ENCODE measurements at regions not wholly inside any gene's neighbourhood (a gene's known extent, or its start where the extent isn't known, plus 50 kb on each side); places are given as distances from the start of the nearest gene placed in this dataset.
A peak's percentile ranks its signal among the peaks of the same experiment; 100 is the strongest.

- no peak for TF ChIP-seq ZBTB40 (IDR thresholded peaks at IDR 0.05)
- TF ChIP-seq ZBTB40 (CRISPR knock-in tag; IDR thresholded peaks at IDR 0.05), result no peak
- peak; percentile 61; the same call in 1 of the 2 replicates for TF ChIP-seq EHMT2 (IDR thresholded peaks at IDR 0.05; ENCODE audit: borderline replicate concordance, low read depth, low read length)
- peak; percentile 43; the same call in 1 of the 2 replicates for TF ChIP-seq PAXIP1 (CRISPR knock-in tag; conservative IDR thresholded peaks at IDR 0.05)
- no peak for TF ChIP-seq ZGPAT (CRISPR knock-in tag; IDR thresholded peaks at IDR 0.05)
- no peak for TF ChIP-seq NFAT5 (CRISPR knock-in tag; IDR thresholded peaks at IDR 0.05)
These were observed 118.5 kb upstream of the ADCY1 start (continued) for GRCh38 chr7:45455662-45456061.
